ENCODE measurements at regions not wholly inside any gene's neighbourhood (a gene's known extent, or its start where the extent isn't known, plus 50 kb on each side); places are given as distances from the start of the nearest gene placed in this dataset.

GRCh38 chr11:86741839-86742805 lies 58.2 kb upstream of the PRSS23 start:
- DNase-seq (ENCODE audit: low spot score): no peak
- Histone ChIP-seq H3K27ac (ENCODE audit: low read depth in 1 of 2, low read length in 2 of 2) (peak overlapping the region; percentile 28 to 67), H3K9me3 (ENCODE audit: control insufficient read depth in 4 of 4, low read length in 3 of 4) (no peaks in the 10 kb centered on the region), H3K36me3 (ENCODE audit: control insufficient read depth in 4 of 4, insufficient read depth in 3 of 4, low read depth in 1 of 4, low read length in 3 of 4) (no peaks in the 10 kb centered on the region), H3K4me3 (ENCODE audit: low read depth in 1 of 3, low read length in 3 of 3) (no peak overlapping the region), H3K4me1 (ENCODE audit: control insufficient read depth in 4 of 4, insufficient read depth in 4 of 4, low read length in 3 of 4) (peaks cover 0 to 1% (median 0%) of the 10 kb centered on the region in 4 donors), H3K27me3 (ENCODE audit: control insufficient read depth in 4 of 4, insufficient read depth in 4 of 4, low read length in 3 of 4) (no peaks in the 10 kb centered on the region), H3K9ac (ENCODE audit: low read depth in 1 of 2, low read length in 2 of 2) (no peak overlapping the region)
- 86% methylated on average over 6 of the region's 6 CpGs for WGBS
- TF ChIP-seq HNF4A (conservative IDR thresholded peaks at IDR 0.05) (no peak), HNF4G (IDR thresholded peaks at IDR 0.05) (no peak), YY1 (IDR thresholded peaks at IDR 0.05) (no peak), CTCF (IDR thresholded peaks at IDR 0.05; ENCODE audit: low read depth, low read length, missing input control) (no peak), ATF3 (IDR thresholded peaks at IDR 0.05) (no peak), NR2F2 (IDR thresholded peaks at IDR 0.05) (no peak), GABPA (IDR thresholded peaks at IDR 0.05 in 1 of 2, conservative IDR thresholded peaks at IDR 0.05 in 1 of 2) (no peak), FOXA2 (IDR thresholded peaks at IDR 0.05) (no peak), REST (IDR thresholded peaks at IDR 0.05) (no peak), MAX (IDR thresholded peaks at IDR 0.05) (no peak), ZBTB33 (IDR thresholded peaks at IDR 0.05) (no peak), JUND (IDR thresholded peaks at IDR 0.05) (no peak), RXRA (IDR thresholded peaks at IDR 0.05) (no peak), TAF1 (conservative IDR thresholded peaks at IDR 0.05) (no peak)

Data from liver (tissue), 8 donors.